ENCODE measurements at regions not wholly inside any gene's neighbourhood (a gene's known extent, or its start where the extent isn't known, plus 50 kb on each side); places are given as distances from the start of the nearest gene placed in this dataset.
"Not testable (repeated sequence)": the region's sequence is repeated elsewhere in the genome, so short reads cannot be mapped to it uniquely, and the experiment has no call there.

GRCh38 chr5:74519161-74519571 lies 121.4 kb downstream of the ENC1 start:
- Mint-ChIP-seq H3K27me3 (peaks cover 44% of the 10 kb centered on the region), H3K27ac (no peak overlapping the region), H3K9me3 (peaks cover 11% of the 10 kb centered on the region), H3K4me3 (no peak overlapping the region), H3K36me3 (peaks cover 9% of the 10 kb centered on the region), H3K4me1 (no peaks in the 10 kb centered on the region)
- no peak for ATAC-seq

GRCh38 chr5:74517700-74518099 lies 122.8 kb downstream of the ENC1 start:
- Mint-ChIP-seq H3K4me1 (no peaks in the 10 kb centered on the region), H3K4me3 (no peak overlapping the region), H3K27ac (no peak overlapping the region), H3K36me3 (peaks cover under 1% of the 10 kb centered on the region), H3K9me3 (no peaks in the 10 kb centered on the region), H3K27me3 (peaks cover 44% of the 10 kb centered on the region)
- ATAC-seq = no peak

GRCh38 chr5:74516211-74516636 lies 124.3 kb downstream of the ENC1 start:
- Mint-ChIP-seq H3K36me3 (no peaks in the 10 kb centered on the region), H3K4me1 (no peaks in the 10 kb centered on the region), H3K4me3 (no peak overlapping the region)

DNA sequence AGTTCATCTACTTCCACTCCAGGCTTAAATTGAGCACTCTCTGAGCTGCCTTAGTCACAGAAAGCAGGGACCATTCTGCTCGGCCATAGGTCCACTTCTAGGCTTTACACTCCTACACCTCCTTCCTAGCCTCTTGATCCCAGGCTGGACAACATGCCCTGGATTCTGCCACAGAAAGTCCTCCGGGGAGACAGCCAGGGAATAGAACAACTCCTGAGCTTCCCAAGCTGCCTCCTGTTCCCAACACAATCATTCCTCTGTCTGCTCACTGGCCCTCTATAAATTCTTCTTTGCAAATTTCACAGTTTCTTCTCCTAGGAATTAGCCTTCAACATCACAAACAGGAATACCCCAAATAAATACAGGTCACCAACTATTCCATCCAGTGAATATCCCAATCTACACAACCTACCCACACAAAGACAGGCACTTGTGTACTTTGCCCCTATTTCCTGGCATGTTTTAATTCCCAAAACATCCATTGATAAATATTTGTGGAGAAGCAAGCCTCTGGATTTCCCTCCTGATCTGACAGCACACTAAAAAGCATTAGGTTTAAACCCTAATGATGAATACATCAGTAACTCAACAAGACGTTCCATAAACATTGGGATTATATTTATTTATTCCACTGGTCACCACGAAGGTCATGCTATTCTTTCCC lies 125.5 kb downstream of the ENC1 start:
- H3K27me3 Mint-ChIP-seq = peaks cover 30% of the 10 kb centered on the region
- no peak overlapping the region for H3K27ac Mint-ChIP-seq
- no peak overlapping the region for H3K4me3 Mint-ChIP-seq
- no peaks in the 10 kb centered on the region for H3K36me3 Mint-ChIP-seq
- H3K9me3 Mint-ChIP-seq = no peaks in the 10 kb centered on the region
- no peak for ATAC-seq
- no peaks in the 10 kb centered on the region for H3K4me1 Mint-ChIP-seq

More at GRCh38 chr5:74516211-74516636, 124.3 kb downstream of the ENC1 start:
- no peak overlapping the region for H3K27ac Mint-ChIP-seq
- no peak for ATAC-seq
- H3K27me3 Mint-ChIP-seq = peaks cover 31% of the 10 kb centered on the region
- no peaks in the 10 kb centered on the region for H3K9me3 Mint-ChIP-seq

DNA sequence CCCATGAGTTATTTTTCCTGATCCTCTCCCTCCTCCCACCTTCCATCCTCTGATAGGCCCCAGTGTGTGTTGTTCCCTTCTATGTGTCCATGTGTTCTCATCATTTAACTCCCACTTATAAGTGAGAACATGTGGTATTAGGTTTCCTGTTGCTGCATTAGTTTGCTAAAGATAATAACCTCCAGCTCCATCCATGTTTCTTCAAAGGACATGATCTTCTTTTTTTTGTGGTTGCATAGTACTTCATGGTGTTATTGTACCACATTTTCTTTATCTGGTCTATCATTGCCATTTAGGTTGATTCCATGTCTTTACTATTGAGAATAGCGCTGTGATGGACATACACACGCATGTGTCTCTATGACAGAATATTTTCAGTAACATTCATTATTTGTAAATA lies 128.8 kb downstream of the ENC1 start:
- not testable (repeated sequence) for H3K4me3 Mint-ChIP-seq, ATAC-seq, H3K36me3 Mint-ChIP-seq, H3K27ac Mint-ChIP-seq, H3K9me3 Mint-ChIP-seq, H3K4me1 Mint-ChIP-seq
- H3K27me3 Mint-ChIP-seq = peaks cover 13% of the 10 kb centered on the region

DNA sequence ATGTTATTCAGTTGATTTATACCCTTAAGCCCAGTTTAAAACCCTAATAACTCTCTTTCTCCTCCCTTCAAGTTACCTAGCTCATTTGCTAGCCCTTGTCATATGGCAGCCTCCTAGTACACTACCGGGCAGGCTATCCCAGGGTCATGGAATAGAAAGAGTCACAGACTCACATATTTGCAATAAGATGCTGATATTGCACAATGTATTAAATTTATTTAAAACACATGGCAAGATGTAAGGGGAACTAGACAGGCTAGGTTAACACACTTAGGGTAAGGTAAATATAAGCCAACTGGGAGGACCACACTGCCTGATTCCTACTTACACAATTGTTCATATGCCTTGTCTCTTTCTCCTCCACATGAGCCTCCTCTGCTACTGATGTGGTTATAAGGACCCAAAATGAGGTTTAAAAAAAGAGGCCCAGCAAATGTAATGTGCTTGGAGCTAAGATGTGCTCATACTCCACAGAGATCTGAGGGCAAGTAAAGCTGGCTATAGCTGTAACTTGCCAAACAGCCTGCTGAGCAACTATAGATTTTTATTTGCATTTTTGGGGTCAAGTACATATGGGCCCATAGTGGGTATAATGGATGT lies 130.0 kb downstream of the ENC1 start:
- H3K4me3 Mint-ChIP-seq = no peak overlapping the region
- H3K4me1 Mint-ChIP-seq = no peaks in the 10 kb centered on the region
- no peak for ATAC-seq
- H3K27ac Mint-ChIP-seq = no peak overlapping the region
- H3K27me3 Mint-ChIP-seq = peaks cover 13% of the 10 kb centered on the region
- no peaks in the 10 kb centered on the region for H3K9me3 Mint-ChIP-seq
- H3K36me3 Mint-ChIP-seq = no peaks in the 10 kb centered on the region

GRCh38 chr5:74507370-74508005 lies 133.0 kb downstream of the ENC1 start:
- no peak for ATAC-seq
- H3K4me1 Mint-ChIP-seq = no peaks in the 10 kb centered on the region
- H3K36me3 Mint-ChIP-seq = no peaks in the 10 kb centered on the region
- H3K27ac Mint-ChIP-seq = no peak overlapping the region
- H3K9me3 Mint-ChIP-seq = no peaks in the 10 kb centered on the region
- no peak overlapping the region for H3K4me3 Mint-ChIP-seq
- no peaks in the 10 kb centered on the region for H3K27me3 Mint-ChIP-seq

GRCh38 chr5:74506119-74506518 lies 134.4 kb downstream of the ENC1 start:
- H3K4me3 Mint-ChIP-seq = no peak overlapping the region
- no peak overlapping the region for H3K27ac Mint-ChIP-seq
- H3K4me1 Mint-ChIP-seq = no peaks in the 10 kb centered on the region
- ATAC-seq = no peak
- no peaks in the 10 kb centered on the region for H3K27me3 Mint-ChIP-seq
- H3K9me3 Mint-ChIP-seq = no peaks in the 10 kb centered on the region
- H3K36me3 Mint-ChIP-seq = no peaks in the 10 kb centered on the region

DNA sequence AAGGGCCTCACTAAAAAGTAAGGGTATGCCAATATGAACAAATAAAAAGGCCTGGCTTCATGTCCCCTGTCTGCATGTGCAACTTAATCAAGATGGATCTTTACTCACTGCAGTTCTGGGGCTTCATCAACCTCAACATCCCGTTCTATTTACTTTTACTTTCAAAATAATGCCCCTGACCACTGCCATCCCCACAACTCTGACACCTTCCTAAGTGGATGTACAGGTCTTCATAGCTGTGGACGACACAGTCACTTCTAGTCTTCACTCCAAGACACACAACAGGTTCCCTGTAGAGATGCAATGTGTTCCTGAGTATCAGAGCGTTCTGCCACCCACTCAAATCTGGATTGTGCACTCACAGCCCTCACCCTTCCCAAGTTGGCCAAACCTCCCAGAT lies 136.1 kb downstream of the ENC1 start:
- no peak overlapping the region for H3K27ac Mint-ChIP-seq
- no peak for ATAC-seq
- H3K4me1 Mint-ChIP-seq = no peaks in the 10 kb centered on the region

GRCh38 chr5:74502479-74502950 lies 138.0 kb downstream of the ENC1 start:
- no peak overlapping the region for H3K4me3 Mint-ChIP-seq

More for the DNA sequence above, 136.1 kb downstream of the ENC1 start:
- Mint-ChIP-seq H3K27me3 (no peaks in the 10 kb centered on the region), H3K4me3 (no peak overlapping the region), H3K36me3 (no peaks in the 10 kb centered on the region), H3K9me3 (no peaks in the 10 kb centered on the region)

GRCh38 chr5:74501674-74502478 lies 138.7 kb downstream of the ENC1 start:
- H3K9me3 Mint-ChIP-seq = no peaks in the 10 kb centered on the region
- H3K4me1 Mint-ChIP-seq = no peaks in the 10 kb centered on the region
- ATAC-seq = no peak
- no peak overlapping the region for H3K4me3 Mint-ChIP-seq
- H3K36me3 Mint-ChIP-seq = no peaks in the 10 kb centered on the region
- H3K27me3 Mint-ChIP-seq = no peaks in the 10 kb centered on the region
- no peak overlapping the region for H3K27ac Mint-ChIP-seq

More at GRCh38 chr5:74502479-74502950, 138.0 kb downstream of the ENC1 start:
- Mint-ChIP-seq H3K36me3 (no peaks in the 10 kb centered on the region), H3K4me1 (no peaks in the 10 kb centered on the region), H3K27me3 (no peaks in the 10 kb centered on the region), H3K27ac (no peak overlapping the region), H3K9me3 (no peaks in the 10 kb centered on the region)
- ATAC-seq = no peak

- ATAC-seq = no peak
- no peak overlapping the region for H3K4me3 Mint-ChIP-seq
- no peaks in the 10 kb centered on the region for H3K9me3 Mint-ChIP-seq
- no peaks in the 10 kb centered on the region for H3K4me1 Mint-ChIP-seq
- H3K27ac Mint-ChIP-seq = no peak overlapping the region
- no peaks in the 10 kb centered on the region for H3K27me3 Mint-ChIP-seq
- no peaks in the 10 kb centered on the region for H3K36me3 Mint-ChIP-seq
These were observed 140.2 kb downstream of the ENC1 start for GRCh38 chr5:74500110-74500917.

DNA sequence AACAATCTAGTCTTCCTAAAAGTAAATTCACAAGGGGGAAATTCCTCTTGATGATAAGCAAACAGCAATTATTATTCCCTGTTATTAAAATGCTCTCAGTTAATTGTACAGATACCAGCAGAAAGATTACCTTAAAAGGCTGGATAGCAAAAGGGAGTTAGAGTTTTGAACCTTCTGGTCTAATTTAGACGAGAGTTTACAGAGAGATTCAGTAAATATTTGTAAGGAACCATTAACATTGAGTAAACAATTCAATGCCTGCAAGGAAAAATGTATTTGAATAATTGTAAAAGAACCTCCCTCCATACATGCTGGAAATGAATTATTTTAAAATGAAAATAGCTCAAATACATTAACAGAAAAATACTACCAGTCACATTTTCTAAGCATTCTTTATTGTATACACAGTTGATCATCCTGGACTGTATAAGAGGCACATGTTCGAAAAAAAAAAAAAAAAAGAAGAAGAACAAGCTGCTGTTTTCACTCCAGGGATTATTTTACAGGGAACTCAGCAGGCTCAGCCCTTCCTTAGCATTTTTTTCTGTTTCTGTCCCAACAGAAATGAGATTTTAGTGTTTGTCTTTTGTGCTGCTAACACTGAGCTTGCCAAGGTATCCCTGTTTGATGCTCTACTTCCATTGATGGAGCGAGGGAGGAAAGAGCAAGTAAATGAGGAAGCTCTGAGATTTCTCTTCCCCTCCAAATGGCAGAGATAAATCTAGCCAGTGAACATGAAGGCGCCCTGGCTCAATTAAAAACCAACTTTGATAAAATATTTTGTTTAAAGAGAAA lies 141.1 kb downstream of the ENC1 start:
- Mint-ChIP-seq H3K27ac (no peak overlapping the region), H3K27me3 (peaks cover 3% of the 10 kb centered on the region), H3K4me1 (no peaks in the 10 kb centered on the region), H3K36me3 (no peaks in the 10 kb centered on the region), H3K4me3 (no peak overlapping the region), H3K9me3 (no peaks in the 10 kb centered on the region)
- no peak for ATAC-seq

DNA sequence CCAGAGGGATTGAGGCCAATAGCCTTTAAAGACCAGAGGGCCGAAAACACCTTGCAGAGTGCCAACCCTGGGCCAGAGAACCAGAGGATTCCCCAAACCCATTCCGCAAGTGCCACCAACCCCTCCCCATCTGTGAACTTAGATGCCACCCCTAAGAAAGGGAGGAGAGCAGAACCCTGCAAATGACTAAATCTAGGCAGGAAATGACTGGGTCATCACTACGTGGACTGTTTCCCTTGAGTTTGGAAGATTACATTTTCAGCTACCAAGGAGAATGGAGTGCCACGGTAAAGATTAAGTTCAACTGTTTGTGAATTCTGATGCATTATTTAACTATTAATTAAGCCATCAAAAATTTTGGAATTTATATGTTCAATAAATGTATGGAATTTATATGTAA lies 142.8 kb downstream of the ENC1 start:
- no peak overlapping the region for H3K4me3 Mint-ChIP-seq
- ATAC-seq = no peak

More for the DNA sequence above, 142.8 kb downstream of the ENC1 start:
- Mint-ChIP-seq H3K36me3 (no peaks in the 10 kb centered on the region), H3K9me3 (no peaks in the 10 kb centered on the region), H3K4me1 (no peaks in the 10 kb centered on the region), H3K27ac (no peak overlapping the region), H3K27me3 (peaks cover 21% of the 10 kb centered on the region)

Measured in stimulated activated memory B cell treated with anti-CD40 and anti-IgM and Interleukin-4, amounts not matched to agents 10 μg/mL and 1 μg/mL and 100 μg/mL, for 72 hours (primary cell).